ENCODE measurements at regions not wholly inside any gene's neighbourhood (a gene's known extent, or its start where the extent isn't known, plus 50 kb on each side); places are given as distances from the start of the nearest gene placed in this dataset.

DNA sequence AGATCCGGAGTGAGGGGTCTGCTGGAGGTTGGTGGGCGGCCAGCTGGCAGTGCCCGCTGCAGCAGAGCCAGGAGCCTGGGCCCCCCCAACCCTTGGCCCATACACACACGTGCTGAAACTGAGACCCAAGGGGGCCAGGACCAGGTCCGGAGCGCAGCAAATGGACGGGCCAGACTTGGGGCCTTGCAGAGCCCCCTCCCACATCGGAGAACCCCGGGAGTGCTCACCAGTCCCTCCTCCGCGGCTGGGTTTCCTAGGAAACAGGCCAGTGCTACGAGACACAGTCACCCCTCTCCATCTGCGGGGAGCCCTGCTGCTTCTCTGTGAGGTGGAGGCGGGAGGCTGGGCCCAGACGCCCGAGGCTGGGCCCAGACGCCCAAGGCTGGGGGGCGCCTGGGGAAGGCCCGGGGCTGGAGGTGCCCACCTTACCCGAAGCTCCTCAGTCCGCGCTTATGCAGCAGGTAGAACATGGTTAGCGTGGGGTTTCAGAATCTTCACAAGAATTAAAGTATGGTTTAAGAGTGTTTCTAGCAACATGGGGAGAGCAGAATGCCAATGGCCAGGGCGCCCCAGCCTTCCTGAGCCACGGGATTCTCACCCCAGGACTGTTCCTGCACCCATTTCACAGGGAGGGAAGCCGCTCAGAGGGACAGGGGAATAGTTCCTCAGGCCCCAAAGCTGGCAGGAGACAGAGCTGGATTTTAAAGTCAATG is 135.0 kb upstream of the PRR20G start:
- TF ChIP-seq, protein P1, sequence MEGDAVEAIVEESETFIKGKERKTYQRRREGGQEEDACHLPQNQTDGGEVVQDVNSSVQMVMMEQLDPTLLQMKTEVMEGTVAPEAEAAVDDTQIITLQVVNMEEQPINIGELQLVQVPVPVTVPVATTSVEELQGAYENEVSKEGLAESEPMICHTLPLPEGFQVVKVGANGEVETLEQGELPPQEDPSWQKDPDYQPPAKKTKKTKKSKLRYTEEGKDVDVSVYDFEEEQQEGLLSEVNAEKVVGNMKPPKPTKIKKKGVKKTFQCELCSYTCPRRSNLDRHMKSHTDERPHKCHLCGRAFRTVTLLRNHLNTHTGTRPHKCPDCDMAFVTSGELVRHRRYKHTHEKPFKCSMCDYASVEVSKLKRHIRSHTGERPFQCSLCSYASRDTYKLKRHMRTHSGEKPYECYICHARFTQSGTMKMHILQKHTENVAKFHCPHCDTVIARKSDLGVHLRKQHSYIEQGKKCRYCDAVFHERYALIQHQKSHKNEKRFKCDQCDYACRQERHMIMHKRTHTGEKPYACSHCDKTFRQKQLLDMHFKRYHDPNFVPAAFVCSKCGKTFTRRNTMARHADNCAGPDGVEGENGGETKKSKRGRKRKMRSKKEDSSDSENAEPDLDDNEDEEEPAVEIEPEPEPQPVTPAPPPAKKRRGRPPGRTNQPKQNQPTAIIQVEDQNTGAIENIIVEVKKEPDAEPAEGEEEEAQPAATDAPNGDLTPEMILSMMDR (IDR thresholded peaks at IDR 0.05; ENCODE audit: insufficient read depth, low read depth, low read length) = no peak
- no peak for TF ChIP-seq EZH2 (IDR thresholded peaks at IDR 0.05; ENCODE audit: insufficient read depth, low read length)
